ENCODE measurements at regions not wholly inside any gene's neighbourhood (a gene's known extent, or its start where the extent isn't known, plus 50 kb on each side); places are given as distances from the start of the nearest gene placed in this dataset.

DNA sequence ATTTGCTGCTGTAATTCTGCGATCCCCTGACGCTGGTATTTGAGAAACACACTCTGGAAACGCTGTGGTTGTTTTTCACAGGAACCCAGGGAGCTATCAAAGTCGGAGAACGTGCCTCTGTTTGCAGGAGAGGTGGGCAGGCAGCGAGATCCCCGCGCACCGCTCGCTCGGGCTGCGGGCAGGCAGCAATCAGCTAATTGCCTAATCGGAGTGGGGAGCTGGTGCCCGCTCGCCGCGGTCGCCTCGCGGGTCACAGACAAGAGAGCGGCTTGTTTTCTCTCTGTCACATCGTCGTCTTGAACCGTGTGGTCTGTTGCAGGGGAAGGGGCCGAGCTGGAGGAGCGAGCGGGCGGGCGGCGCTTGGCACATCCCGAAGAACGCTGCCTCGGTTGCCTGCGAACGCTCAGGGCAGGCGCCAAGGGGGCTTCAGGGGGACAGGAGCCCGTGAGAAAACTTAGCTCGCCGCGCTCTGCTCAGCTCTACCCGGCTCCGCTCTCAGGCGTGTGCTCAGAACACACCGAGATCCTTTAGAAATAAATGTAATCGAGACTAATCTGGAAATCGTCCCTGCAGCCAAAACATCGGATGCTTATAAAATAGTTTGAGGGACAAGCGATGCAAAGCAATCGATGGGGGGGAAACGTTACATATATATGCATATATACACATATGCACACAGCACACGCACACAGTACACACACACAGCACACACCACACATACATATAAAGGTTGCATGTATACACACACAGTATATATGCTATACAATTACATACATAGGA lies 93.6 kb upstream of the SMYD2 start:
- DNase-seq (ENCODE audit: low read depth) = no peak
- peak overlapping the region; percentile 10 for H3K4me3 ChIP-seq (replicated peaks; ENCODE audit: low read depth, low read length)
- TF ChIP-seq, protein P1, sequence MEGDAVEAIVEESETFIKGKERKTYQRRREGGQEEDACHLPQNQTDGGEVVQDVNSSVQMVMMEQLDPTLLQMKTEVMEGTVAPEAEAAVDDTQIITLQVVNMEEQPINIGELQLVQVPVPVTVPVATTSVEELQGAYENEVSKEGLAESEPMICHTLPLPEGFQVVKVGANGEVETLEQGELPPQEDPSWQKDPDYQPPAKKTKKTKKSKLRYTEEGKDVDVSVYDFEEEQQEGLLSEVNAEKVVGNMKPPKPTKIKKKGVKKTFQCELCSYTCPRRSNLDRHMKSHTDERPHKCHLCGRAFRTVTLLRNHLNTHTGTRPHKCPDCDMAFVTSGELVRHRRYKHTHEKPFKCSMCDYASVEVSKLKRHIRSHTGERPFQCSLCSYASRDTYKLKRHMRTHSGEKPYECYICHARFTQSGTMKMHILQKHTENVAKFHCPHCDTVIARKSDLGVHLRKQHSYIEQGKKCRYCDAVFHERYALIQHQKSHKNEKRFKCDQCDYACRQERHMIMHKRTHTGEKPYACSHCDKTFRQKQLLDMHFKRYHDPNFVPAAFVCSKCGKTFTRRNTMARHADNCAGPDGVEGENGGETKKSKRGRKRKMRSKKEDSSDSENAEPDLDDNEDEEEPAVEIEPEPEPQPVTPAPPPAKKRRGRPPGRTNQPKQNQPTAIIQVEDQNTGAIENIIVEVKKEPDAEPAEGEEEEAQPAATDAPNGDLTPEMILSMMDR (IDR thresholded peaks at IDR 0.05; ENCODE audit: low read length, missing control alignments) = no peak

- no peak for DNase-seq (ENCODE audit: low read depth)
- TF ChIP-seq, protein P1 (IDR thresholded peaks at IDR 0.05; ENCODE audit: low read length, missing control alignments) = no peak
- H3K4me3 ChIP-seq (replicated peaks; ENCODE audit: low read depth, low read length) = no peak overlapping the region
Measured at GRCh38 chr1:214187933-214188332, 93.0 kb upstream of the SMYD2 start.

- TF ChIP-seq, protein P1 (IDR thresholded peaks at IDR 0.05; ENCODE audit: low read length, missing control alignments) = no peak
- DNase-seq (ENCODE audit: low read depth) = no peak
- H3K4me3 ChIP-seq (replicated peaks; ENCODE audit: low read depth, low read length) = no peak overlapping the region
Measured at GRCh38 chr1:214188835-214189234, 92.1 kb upstream of the SMYD2 start.

DNA sequence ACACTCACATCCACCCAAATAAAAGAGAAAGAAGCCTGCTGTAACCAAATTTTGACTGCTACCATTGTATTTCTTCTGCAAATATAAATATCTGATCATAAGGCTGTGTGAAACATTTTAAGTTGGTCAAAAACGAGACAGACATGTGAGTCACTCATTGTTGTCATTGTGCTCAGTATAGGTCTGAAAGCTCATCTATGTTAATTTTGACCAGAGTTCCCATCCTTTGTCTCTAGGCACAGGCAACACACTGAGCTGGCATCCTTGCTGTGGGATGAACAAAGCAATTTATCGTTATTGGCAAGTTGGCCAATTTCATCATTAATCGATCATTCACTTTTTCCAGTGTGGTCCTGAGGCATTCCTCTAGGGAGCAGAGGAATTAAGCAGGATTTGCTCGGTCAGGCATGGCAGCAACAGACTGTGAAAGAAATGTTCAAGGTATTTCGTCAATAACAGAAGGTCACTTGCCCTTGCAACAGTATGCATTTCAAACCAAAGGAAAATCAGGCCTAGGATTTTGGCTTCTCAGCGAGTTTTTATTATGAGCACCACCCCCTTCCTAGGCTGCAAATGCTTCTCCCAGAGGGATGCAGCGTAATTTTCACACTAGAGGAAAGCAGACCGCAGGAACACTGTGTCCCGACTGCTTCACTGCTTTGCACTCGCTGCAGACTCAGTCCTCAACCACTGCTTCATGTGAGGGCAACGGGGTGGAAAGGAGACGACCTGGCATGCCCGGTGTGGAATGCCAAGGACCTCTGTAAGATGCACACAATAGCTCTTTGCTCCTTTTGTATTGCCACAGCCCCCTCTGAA lies 87.9 kb upstream of the SMYD2 start:
- TF ChIP-seq, protein P1 (IDR thresholded peaks at IDR 0.05; ENCODE audit: low read length, missing control alignments) = no peak
- no peak overlapping the region for H3K4me3 ChIP-seq (replicated peaks; ENCODE audit: low read depth, low read length)
- no peak for DNase-seq (ENCODE audit: low read depth)

DNA sequence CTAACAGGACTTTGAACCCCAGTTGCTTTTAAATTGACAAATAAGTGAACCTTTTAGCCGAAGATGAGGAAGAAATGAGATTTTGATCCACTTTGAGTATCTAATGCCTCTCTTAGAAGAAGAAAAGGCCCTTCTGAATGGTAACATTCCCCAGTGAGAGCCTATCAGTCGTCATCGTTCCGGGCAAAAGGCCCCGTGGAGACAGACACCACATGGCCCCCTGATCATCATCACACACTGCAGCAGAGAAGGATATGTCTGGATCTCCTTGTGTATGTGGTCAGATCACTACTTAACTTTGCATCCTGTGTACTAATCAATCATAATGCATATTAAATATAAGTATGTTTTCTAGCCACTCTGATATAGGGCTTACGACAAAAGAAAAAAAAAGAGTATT lies 87.3 kb upstream of the SMYD2 start:
- no peak for DNase-seq (ENCODE audit: low read depth)
- TF ChIP-seq, protein P1 (IDR thresholded peaks at IDR 0.05; ENCODE audit: low read length, missing control alignments) = no peak
- H3K4me3 ChIP-seq (replicated peaks; ENCODE audit: low read depth, low read length) = no peak overlapping the region

DNA sequence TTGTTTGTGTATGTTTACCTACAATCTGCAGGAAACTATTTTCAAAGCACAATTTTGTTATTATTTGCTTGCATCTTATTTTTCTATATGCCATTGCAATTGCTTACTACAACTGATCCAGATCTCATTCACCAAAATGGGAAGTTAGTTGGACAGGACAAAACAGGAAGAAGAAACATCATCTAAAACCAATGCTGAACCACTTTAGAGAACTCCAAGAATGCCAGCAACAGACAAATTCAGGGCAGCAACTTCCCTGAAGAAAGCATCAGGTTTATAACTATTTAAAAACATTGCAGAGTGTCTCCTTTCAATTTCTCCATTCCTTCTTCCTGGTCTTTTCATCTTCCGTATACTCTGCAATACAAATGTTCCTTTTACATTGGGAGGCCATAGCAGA lies 82.4 kb upstream of the SMYD2 start:
- no peak for DNase-seq (ENCODE audit: low read depth)
- TF ChIP-seq, protein P1 (IDR thresholded peaks at IDR 0.05; ENCODE audit: low read length, missing control alignments) = no peak
- no peak overlapping the region for H3K4me3 ChIP-seq (replicated peaks; ENCODE audit: low read depth, low read length)
